Fibroblast of the conjunctiva (primary cell): ENCODE measurements at regions not wholly inside any gene's neighbourhood (a gene's known extent, or its start where the extent isn't known, plus 50 kb on each side); places are given as distances from the start of the nearest gene placed in this dataset.

Experiments used
- DNase-seq: peaks from one replicate; pipeline ENCODE4 v3.0.0-alpha.2; 2010; ENCODE audit warnings: low read depth

DNA sequence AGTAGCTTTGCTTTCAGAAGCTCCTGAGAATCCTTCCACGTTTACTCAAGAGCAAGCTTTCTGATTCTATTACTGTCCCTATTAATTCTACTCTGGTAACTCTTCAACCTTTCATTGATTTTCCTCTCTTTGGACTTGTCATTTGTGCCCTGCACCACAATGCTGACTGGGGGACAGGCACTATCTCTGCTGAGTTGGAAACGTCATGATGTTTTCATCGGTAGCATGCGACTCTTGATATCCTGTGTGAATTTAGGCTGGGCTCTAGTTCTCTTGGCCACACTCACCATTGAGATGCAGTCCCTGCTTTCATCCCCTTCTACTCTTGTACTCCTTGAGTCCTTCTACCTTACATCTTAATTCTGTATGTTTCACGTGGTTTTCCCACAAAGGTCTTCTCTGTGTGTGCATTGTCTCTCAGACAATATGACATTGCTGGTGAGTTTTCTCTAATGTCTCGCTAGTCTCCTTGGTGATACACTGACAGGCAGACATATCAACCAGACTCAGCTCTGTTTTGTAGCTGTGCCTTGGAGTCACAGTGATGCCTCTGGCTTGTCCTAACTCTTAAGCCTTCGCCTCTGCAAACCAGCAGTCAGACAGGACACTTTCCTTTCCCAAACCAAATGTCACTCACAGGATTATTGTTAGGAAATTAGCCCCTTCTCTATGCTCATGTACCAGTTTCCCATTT is 223.6 kb upstream of the ADGRL2 start:
- DNase-seq = no peak

DNA sequence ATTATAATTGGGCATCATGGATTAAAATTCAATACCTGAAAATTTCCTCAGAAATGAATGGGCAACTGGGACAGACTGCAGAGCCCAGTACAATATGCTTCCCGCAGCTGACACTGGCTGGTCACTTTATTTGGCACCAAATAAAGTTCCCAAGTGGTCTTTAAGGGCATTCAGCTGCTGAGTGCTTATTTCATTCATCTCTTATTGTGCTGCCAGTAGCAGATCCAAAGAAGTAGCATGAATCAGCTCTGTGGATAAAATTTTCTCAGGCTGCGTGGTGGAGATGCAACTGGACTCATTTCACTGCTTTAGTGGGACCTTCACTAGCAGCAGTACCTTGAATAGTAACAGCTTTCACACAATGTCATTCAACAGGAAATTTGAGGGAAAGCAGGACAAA is 226.3 kb upstream of the ADGRL2 start:
- DNase-seq = no peak

DNA sequence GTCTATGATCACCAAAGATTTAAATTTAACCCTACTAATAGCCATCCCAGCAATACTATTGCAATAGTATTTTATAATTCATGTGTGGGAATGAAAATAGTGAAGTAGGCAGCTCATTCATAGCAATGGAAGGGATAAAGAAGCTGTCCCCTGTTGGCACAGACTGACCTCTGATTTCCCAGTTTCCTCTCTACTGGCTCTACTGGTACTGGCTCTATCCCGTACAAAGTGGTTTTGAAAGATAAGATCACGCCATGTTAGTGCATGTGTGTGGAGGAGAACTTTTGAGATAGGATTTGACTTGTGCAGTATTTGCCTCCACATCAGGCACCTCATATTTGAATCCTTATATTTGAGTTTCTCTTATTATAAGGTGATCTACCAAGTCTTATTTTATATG is 227.3 kb upstream of the ADGRL2 start:
- no peak for DNase-seq

DNA sequence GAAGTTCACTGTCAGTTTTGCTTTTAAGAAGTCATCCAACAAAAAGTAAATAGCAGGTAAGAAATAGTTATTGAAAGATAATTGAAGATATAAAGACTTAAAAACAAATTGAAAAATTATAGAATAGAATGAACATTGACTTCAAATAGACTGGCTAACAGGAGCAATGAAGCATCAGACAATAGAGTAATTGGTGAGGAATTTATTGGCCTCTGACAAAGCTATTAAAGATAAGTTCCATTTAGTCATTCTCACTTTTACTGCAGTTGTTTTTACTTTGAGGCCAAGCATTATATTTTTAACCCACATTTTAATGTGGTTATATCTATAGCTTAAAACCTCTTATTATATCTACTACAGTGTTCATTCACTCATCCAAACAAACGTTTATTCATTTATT is 228.8 kb upstream of the ADGRL2 start:
- no peak for DNase-seq

DNA sequence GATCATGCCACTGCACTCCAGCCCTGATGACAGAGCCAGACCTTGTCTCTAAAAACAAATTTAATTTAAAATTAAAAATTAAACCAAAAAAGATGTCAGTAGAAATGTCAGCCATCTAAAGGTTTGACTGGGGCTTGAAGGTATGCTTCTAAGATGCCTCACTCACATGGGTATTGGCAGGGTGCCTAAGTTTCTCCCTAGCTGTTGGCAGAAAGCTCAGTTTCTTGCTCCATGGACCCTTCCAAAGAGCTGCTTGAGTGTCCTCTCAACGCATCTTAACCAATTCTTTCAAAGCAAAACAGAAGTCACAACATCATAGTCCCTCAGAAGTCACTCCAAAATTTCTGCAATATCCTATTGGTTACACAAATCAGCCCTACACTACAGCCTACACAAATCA is 231.0 kb upstream of the ADGRL2 start:
- DNase-seq = no peak

DNA sequence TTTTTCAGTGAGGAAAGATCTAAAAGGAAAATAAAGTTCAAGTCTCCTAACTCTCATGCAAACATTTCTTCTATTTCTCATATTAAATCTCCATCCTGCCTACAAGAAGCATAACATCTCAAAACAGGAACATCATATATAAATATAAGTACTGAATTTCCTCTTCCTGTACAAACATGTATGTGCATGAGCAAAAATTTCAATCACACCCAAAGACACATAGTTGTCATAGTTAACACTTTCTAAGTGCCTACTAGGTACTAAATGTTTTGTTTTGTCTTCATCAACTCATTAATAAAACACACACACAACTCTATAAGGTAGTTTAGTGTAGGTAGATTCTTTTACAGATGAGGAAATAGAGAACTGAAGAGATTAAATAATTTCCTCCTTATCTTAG is 237.1 kb upstream of the ADGRL2 start:
- DNase-seq = no peak

DNA sequence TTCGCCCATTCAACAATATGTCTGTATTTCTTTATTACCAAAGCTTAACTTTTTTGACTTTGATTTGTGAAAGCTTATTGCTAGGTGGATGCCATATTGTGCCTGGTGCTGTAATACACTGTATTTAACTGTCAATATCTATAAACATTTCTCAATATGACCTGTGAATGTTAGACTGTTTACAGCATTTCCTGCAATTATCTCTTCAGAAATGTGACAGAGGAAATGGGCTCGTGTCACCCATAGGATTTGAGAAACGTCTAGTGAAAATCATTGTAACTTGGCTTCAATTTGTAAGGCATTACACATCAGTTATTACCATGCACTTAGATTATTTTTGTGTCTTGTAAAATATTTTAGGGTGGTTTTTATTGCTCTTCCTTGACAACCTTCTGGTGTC is 237.8 kb upstream of the ADGRL2 start:
- no peak for DNase-seq

DNA sequence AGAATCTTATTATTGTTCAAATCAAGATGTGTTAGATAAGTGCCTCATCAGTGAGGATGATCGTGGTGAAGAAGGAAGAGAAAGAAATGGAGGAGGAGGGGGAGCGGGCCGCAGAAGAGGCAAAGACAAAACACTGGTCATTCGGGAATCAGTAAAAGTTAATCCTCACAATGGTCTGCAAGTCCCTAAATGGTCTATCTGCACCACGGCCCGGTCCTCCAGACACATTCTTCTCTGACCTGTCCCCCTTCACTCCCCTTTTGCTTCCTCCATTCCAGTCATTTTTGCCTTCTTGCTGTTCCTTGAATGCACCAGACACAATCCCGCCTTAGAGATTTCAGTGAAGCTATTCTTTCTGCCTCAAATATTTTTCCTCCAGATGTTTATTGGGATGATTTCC is 240.1 kb upstream of the ADGRL2 start:
- no peak for DNase-seq

DNA sequence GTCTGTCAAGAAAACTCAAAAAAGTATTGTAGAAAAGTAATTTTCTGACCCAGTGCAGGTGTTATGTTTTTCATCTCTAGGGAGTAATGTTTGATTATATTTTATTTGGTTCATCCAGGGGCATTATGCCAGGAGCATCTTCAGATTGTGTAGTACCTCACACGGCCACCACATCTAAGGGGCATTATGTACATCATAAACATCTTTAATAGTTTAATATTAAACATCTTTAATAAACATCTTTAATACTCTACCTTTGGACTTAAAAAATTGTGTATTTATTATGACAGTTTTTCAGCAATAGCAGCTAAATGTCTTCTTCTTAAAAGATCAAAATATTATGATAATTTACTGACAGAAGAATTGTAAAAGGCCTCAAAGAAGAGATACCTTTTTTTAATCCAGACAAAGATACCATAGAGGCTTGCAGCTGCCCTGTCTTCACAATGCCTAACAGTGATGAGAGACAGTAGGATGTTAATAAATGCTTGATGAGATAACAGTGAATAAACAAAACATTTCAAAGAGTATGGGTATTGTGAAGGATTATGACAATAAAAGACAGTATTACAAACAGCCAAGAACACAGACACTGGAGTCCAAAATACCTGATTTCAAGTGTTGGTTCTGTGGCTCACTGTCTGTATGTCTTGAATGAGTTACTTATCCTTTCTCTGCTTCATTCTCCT is 240.9 kb upstream of the ADGRL2 start:
- DNase-seq = no peak

DNA sequence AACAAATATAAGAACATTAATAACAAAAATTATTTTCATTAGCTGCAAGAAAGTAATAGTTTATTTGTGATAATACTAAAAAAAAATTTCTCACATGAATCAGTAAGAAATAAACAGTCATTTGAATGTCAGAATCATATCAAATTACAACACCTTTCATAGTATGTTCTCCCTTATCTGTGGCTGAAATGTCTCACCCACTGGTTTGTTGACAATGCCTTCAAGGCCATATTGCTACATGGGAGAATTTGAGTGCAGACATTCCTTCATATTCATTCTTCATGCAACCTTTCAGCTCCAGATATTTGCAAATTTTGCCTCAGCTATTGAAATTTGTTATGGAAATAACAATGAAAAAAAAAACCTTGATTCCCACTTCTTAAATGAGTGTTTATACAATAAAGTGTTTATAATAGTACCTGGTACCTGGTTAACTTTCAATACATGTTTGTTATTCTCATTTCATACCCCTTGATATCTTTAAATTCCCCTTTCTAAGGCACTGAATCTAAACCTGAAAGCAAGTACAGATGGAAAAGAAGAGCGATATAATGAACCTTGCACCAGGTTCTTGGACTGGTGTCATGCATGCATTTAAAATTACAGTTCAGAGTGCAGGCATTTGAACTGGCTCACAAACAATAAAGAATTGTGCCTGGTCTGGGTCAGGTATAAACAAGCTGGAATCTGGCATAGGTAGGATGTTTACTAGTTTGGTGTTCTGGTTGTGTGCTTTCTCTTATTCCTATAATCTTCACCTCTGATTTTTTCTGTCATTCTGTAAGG is 242.2 kb upstream of the ADGRL2 start:
- no peak for DNase-seq

DNA sequence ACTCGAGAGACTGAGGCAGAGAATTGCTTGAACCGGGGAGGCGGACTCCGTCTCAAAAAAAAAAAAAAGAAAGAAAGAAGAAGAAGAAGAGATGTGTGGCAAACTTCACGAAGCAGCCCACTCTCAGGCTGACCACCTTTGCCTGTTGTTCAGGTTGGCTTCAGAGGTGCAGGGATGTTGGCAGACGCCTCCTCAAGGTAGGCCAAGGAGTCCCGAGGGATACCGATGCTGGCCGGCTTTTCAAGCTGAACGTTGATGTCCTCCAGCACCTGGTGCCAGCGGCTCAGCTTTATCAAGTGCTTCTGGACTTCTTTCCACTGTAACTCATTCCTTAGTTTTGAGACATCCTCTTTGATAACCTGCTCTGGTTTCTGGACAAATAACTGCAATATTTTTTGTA is 243.8 kb upstream of the ADGRL2 start:
- no peak for DNase-seq

DNA sequence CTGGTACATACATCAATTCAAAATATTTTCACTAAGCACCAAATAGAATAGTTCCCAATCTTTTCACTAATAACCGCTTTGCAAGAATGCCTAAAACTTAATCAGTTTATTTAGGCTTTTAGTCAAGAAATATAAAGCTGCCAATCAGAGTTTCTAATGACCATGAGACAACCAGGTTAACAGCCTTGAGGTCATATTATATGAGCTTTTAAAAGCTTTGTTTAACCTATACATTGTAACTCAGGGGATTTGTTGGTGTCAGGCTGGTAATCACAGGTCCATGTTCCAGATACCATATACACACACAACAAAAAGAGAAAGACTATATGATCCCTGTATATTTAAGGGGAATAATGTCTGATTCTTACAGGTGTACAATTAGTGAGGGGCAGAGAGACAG is 246.2 kb upstream of the ADGRL2 start:
- DNase-seq = no peak

DNA sequence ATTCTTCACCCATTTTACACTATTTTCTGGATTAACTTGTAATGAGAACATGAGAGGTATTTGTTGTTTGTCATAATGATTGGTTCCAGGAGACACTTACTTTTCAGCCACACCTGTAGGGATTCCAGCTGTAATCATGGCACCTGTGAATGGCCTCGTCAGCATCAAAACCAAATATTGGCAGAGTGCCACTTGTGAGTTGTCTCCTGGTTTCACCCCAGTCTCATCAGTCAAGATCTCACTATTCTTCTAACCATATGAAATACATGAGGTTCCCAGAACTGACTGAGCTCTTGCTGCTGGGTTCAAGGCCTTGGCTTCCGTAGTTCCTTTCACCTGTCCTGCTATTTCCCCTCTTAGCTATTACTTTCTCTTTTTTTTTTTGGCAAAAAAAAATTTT is 246.6 kb upstream of the ADGRL2 start:
- no peak for DNase-seq

DNA sequence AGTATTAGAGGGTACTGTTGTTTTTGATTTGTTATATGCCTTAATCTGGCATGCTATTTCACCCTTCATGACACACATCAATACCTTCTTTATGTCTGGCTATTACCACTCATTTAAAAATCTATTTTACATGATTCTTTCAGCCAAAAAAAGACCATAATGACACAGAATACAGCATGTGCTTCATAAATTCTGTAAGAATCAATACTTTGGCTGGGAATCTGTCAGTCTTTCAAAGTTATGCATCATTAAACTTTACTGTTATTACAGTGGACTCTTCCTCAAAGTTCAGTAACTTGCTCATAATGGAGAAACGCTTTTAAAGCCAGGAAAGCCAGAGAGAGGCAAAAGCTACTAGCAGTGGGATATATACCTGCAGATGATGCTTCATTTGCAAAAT is 247.2 kb upstream of the ADGRL2 start:
- no peak for DNase-seq

DNA sequence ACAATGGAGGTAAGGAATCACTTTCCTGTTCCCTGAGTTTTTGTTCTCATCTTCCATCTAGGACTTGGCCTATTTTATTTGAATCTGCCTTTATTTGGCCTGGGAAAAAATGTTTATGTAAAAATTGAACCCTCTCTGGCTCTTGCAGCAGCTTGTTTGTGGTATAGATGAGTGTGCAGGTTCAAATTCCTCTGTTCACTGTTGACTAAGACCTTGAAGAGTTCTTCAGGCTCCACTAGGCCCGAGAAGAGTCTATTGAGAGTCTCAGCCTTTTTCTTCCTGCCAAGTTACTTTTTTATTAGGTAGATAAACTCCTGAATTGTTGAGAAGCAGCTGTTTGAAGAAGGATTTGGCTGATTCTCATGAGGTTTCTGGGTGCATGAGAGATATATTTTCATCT is 248.8 kb upstream of the ADGRL2 start:
- DNase-seq = no peak

DNA sequence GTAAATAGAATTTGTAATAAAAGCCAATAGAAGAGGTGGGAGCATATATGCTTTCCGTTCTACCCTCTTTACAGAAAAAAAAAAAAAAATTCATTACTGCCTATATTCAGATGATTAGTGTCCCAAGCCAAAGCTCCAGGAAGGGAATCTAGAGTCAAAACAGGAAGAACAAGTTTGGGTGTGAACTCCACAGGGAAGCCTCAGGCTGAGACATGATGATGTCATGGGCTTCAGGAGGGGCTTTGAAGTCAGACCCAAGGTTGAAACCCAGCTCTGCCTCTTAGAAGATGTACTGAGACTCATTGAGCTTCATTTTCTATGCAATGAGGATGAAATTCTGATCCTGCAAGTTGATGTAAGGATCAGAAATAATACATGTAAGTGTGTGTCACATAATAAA is 250.0 kb upstream of the ADGRL2 start:
- no peak for DNase-seq

DNA sequence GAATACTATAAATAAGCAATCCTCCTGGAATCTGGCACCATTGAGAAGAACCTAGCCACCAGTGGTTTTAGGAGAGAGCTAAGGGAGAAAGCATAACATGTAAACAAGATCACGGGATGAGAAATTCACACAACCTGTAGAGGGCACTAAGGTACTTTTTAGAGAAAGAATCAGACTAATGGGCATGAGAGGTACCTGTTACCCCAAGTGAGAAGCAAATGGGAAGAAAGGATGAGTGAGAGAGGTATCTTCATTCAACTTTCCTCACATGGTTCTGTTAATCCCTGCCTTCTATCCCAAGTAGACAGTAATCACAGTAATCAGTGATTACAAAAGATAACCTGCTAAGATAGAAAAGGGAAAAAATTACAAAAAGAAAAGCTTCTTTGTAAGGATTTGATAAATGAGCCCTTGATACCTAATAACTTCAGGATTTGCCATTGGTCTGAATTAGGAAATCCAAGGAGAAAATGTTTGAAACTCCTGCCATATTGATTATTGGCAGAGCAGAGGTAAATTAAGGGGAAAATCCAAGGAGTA is 251.1 kb upstream of the ADGRL2 start:
- peak; percentile 29 for DNase-seq

DNA sequence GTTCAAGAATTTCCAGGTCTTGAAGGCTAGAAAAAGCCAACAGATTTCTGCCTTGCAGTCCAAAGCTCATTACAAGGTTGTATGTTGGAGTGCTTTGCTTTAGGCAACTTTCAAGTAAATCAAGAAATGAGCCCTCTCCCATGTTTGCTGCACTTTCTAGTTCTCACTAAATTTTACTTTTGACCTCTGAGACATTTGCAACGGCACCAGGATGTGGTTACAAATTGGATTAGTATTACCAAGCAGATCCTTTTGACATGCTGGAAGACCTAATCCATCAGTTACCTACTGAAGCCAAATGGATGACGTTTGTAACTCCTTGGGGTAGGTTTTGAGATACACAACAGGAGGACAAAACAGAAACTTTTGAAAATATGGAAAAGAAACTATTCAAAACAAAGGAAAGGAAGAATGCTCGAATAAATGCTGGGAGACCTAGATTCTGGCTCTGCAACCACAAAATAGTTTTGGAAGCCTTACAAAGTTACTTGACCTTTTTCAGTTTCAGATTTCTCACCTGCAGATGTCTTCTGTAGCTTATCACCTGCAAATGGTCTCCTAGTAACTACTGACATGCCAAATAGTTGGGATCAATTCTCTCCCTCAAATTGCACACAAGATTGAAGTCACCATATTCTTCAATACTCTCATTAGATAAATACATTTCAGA is 251.7 kb upstream of the ADGRL2 start:
- no peak for DNase-seq

DNA sequence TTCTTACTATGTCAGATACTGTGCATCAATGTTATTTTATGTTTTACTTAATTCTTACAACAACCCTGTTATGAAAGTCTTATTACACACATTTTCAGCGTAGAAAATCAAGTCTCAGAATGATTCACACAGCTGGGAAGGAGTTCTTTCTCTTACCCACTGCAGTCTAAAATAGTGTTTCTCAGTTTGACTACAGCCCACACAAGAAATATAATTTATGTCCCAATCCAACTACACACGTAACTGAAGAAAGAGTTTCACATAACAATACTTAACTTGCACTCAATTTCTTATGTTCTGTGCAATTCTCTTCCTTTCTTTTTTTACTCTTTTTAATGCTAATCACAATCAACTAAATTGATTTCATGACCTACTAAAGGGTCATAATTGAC is 252.8 kb upstream of the ADGRL2 start:
- DNase-seq = no peak

DNA sequence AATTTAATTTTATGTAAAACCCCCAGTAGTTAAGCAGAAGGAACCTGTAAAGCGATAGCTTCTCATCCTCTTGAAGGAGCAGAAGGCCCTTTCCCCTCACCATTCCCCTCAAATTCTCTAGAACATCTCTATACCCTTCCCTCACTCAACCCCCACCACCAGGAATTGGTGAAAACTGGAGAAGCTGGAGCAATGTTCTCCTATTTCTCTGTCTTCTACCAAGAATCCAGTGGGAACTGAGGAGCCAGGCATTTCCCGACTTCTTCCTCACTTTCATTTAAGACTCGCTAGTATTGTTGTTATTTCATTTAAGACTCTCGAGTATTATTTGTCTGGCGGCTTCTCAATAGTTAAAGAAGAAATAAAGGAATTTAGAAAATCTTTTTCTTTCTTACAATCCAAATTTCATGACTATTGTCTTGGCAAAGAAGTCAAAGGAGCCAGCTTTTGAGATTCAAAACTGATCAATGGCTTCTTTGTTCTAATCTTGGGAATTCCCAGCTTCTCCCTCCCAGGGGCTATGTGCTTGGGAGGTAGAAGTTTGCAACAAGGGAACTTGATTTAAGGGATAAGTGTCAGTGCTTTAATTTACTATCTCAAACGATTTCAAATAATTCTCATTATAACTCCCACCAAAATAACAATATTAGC is 253.3 kb upstream of the ADGRL2 start:
- no peak for DNase-seq

DNA sequence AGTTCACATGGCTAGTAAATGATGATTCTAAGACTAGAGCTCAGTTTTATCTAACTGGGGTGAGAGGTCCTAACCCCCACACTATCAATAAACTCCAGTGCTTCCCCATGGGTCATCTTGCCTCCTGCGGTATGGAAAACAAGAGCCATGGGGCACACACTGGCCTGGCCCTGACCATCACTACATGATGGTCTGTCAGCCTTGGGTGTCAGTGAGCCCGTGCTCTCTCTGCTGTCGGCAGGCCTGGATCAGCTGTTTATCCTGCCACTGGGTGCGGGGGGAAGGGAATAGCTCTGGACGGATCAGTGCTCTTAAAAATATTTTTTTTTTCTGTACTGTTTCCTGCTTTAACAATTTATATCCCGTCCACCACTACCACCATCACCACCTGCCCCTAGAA is 255.0 kb upstream of the ADGRL2 start:
- no peak for DNase-seq

DNA sequence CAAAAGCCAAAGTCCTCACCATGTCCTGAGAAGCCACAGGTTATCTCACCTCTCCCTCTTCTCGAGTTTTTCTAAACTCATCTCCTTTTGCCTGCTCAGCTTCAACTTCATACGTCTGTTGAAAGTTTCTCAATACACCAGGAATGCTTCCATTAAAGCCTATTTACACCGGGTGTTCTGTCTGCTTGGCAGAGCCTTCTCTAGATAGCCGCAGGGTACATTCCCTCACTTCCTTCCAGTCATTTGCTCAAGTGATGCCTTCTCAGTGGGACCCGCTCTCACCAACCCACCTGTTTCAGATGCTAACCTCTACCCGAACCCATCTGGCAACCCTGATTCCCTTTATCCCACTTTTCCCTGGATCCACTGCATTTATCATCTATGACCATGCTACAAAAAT is 257.0 kb upstream of the ADGRL2 start:
- no peak for DNase-seq
